Body of pancreas (tissue), 4 donors: ENCODE measurements at regions not wholly inside any gene's neighbourhood (a gene's known extent, or its start where the extent isn't known, plus 50 kb on each side); places are given as distances from the start of the nearest gene placed in this dataset.

Experiments
- CTCF ChIP-seq, 7 experiments: fragments of 450-650 bp in 4 of 7; fragments of 200-600 bp in 3 of 7; sonication (generic) in 3 of 7; IDR thresholded peaks; one replicate each; pipeline ENCODE4 v1.5.1; 2016 to 2019; ENCODE audit warnings: antibody characterized with exemption in 7 of 7
- POLR2A ChIP-seq, 3 donors: fragments of 450-650 bp; IDR thresholded peaks; one replicate each; pipeline ENCODE4 v1.6.1; 2016; ENCODE audit warnings: antibody characterized with exemption in 3 of 3, mild to moderate bottlenecking in 2 of 3

- no peak for TF ChIP-seq CTCF (IDR thresholded peaks at IDR 0.05)
- TF ChIP-seq POLR2A (IDR thresholded peaks at IDR 0.05), result no peak
Observed at GRCh38 chr5:107124376-107124775, 546.4 kb downstream of the EFNA5 start.
